ENCODE measurements at regions not wholly inside any gene's neighbourhood (a gene's known extent, or its start where the extent isn't known, plus 50 kb on each side); places are given as distances from the start of the nearest gene placed in this dataset.
"Not testable (repeated sequence)": the region's sequence is repeated elsewhere in the genome, so short reads cannot be mapped to it uniquely, and the experiment has no call there.

DNA sequence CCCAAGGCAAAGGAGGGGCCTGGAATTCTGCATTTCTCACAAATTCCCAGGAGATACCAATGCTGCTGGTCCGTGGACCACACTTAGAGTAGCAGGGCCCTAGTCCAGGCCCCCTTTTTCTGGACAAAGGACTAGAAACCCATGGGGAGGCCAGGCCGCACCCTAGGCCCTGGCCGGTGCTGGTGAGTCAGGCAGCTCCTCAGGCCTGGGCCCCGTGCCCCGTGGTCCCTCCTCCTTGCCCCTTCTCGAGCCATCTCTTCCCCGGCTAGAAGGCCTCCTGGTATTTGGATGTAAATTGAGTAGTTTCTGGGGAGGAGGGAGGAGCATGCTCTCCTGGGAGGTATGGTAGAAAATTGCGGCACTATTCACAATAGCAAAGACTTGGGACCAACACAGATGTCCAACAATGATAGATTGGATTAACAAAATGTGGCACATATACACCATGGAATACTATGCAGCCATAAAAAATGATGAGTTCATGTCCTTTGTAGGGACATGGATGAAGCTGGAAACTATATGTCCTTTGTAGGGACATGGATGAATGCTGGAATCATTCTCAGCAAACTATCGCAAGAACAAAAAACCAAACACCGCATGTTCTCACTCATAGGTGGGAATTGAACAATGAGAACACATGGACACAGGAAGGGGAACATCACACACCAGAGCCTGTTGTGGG is 91.9 kb downstream of the KATNIP start:
- H3K27me3 ChIP-seq (ENCODE audit: insufficient read depth, low read length); ATAC-seq; DNase-seq (ENCODE audit: low read depth, low spot score); RAD21 ChIA-PET (ENCODE audit: low non-redundant PET in 1 of 2, low total read pairs in 2 of 2, uncharacterized antibody in 2 of 2, unreplicated experiment in 2 of 2); H3K4me2 ChIP-seq (ENCODE audit: low read length); H3K9me3 ChIP-seq (ENCODE audit: control insufficient read depth in 1 of 2, insufficient read depth in 1 of 2, low read depth in 1 of 2, low read length in 2 of 2); H3K4me1 ChIP-seq (ENCODE audit: control insufficient read depth in 1 of 2, insufficient read depth in 2 of 2, low read length in 2 of 2); H3K4me3 ChIP-seq (replicated peaks in 1 of 2; ENCODE audit: low read depth in 1 of 2, low read length in 2 of 2); H3K36me3 ChIP-seq (ENCODE audit: control insufficient read depth in 1 of 2, insufficient read depth in 2 of 2, low read length in 2 of 2); H4K20me1 ChIP-seq (ENCODE audit: insufficient read depth); H3K27ac ChIP-seq (ENCODE audit: low read depth, low read length); POLR2A ChIA-PET; H2AFZ ChIP-seq (ENCODE audit: low read depth, low read length, poor library complexity, severe bottlenecking); H3K9me2 ChIP-seq (ENCODE audit: insufficient read depth); H3K9ac ChIP-seq (ENCODE audit: low read length); BruUV-seq (replicated peaks); H3K79me2 ChIP-seq (ENCODE audit: insufficient read depth, low read length): not testable (repeated sequence)
- intact Hi-C loops (cut with micrococcal nuclease): loop anchor here (5.0 kb wide), 1 partner anchor 430 kb away; no protein-coding TSS in a partner anchor
- CTCF ChIA-PET: interaction anchor here (1.2 to 1.7 kb wide), 2 partner anchors 13 to 225 kb away, joined by 3 to 10 read pairs; no protein-coding TSS in a partner anchor

DNA sequence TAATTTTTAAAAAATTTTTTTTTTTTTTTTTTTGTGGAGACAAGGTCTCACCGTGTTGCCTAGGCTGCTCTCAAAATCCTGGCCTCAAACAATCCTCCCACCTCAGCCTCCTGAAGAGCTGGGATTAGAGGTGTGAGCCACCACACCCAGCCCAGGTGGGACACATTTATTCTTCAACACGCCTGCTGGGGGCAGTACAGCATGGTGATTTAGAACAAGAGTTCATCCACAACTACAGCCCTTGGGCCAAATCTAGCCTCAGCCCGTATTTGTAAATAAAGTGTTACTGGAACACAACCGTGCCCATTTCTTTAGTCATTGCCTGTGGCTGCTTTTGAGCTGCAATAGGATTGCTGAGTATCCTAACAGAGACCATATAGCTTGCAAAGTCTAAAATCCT is 92.8 kb downstream of the KATNIP start:
- no peak overlapping the region for H3K4me3 ChIP-seq (replicated peaks in 1 of 2; ENCODE audit: low read depth in 1 of 2, low read length in 2 of 2)
- ChIA-PET RAD21 (ENCODE audit: low non-redundant PET in 1 of 2, low total read pairs in 2 of 2, uncharacterized antibody in 2 of 2, unreplicated experiment in 2 of 2) (interaction anchor here in 1 of 2 experiments (0.8 kb wide), 1 partner anchor 225 kb away, joined by 4 read pairs; no protein-coding TSS in a partner anchor), CTCF (interaction anchor here (0.9 to 1.7 kb wide), 3 partner anchors 14 to 225 kb away, joined by 3 to 10 read pairs (median 3); no protein-coding TSS in a partner anchor), POLR2A (no interaction called here)
- H3K79me2 ChIP-seq (ENCODE audit: insufficient read depth, low read length): no peaks in the 10 kb centered on the region
- no peaks in the 10 kb centered on the region for H3K9me3 ChIP-seq (ENCODE audit: control insufficient read depth in 1 of 2, insufficient read depth in 1 of 2, low read depth in 1 of 2, low read length in 2 of 2)
- H3K27ac ChIP-seq (ENCODE audit: low read depth, low read length): no peak overlapping the region
- BruUV-seq (replicated peaks): no TSS peak
- ATAC-seq (peak; percentile 54), DNase-seq (ENCODE audit: low read depth, low spot score) (peak; percentile 7)
- no peaks in the 10 kb centered on the region for H3K9me2 ChIP-seq (ENCODE audit: insufficient read depth)
- no peak overlapping the region for H2AFZ ChIP-seq (ENCODE audit: low read depth, low read length, poor library complexity, severe bottlenecking)
- no peaks in the 10 kb centered on the region for H4K20me1 ChIP-seq (ENCODE audit: insufficient read depth)
- peaks cover 0 to 6% of the 10 kb centered on the region in 2 experiments; a peak in 1 of 4 replicates for H3K4me1 ChIP-seq (ENCODE audit: control insufficient read depth in 1 of 2, insufficient read depth in 2 of 2, low read length in 2 of 2)
- no peak overlapping the region for H3K4me2 ChIP-seq (ENCODE audit: low read length)
- no peak overlapping the region for H3K9ac ChIP-seq (ENCODE audit: low read length)
- H3K36me3 ChIP-seq (ENCODE audit: control insufficient read depth in 1 of 2, insufficient read depth in 2 of 2, low read length in 2 of 2): no peaks in the 10 kb centered on the region; a peak in 1 of 4 replicates
- H3K27me3 ChIP-seq (ENCODE audit: insufficient read depth, low read length): no peaks in the 10 kb centered on the region
- peak; percentile 47 for TF ChIP-seq RAD21 (IDR thresholded peaks at IDR 0.05; ENCODE audit: low read depth)
- TF ChIP-seq, protein P1, sequence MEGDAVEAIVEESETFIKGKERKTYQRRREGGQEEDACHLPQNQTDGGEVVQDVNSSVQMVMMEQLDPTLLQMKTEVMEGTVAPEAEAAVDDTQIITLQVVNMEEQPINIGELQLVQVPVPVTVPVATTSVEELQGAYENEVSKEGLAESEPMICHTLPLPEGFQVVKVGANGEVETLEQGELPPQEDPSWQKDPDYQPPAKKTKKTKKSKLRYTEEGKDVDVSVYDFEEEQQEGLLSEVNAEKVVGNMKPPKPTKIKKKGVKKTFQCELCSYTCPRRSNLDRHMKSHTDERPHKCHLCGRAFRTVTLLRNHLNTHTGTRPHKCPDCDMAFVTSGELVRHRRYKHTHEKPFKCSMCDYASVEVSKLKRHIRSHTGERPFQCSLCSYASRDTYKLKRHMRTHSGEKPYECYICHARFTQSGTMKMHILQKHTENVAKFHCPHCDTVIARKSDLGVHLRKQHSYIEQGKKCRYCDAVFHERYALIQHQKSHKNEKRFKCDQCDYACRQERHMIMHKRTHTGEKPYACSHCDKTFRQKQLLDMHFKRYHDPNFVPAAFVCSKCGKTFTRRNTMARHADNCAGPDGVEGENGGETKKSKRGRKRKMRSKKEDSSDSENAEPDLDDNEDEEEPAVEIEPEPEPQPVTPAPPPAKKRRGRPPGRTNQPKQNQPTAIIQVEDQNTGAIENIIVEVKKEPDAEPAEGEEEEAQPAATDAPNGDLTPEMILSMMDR (IDR thresholded peaks at IDR 0.05 in 2 of 3, conservative IDR thresholded peaks at IDR 0.05 in 1 of 3; ENCODE audit: borderline replicate concordance in 1 of 3, insufficient read depth in 1 of 3, low read depth in 2 of 3, low read length in 2 of 3): peak in 2 of 3 experiments; percentile 45 to 54; a peak in 5 of 6 replicates
- no peak for TF ChIP-seq CEBPB (IDR thresholded peaks at IDR 0.05; ENCODE audit: low read depth)
- intact Hi-C loops (cut with micrococcal nuclease): loop anchor here (5.0 kb wide), 1 partner anchor 430 kb away; no protein-coding TSS in a partner anchor
